Muscle layer of duodenum (tissue), 2 donors: ENCODE measurements at regions not wholly inside any gene's neighbourhood (a gene's known extent, or its start where the extent isn't known, plus 50 kb on each side); places are given as distances from the start of the nearest gene placed in this dataset.
"Not testable (repeated sequence)": the region's sequence is repeated elsewhere in the genome, so short reads cannot be mapped to it uniquely, and the experiment has no call there.

Source experiments
- H3K27ac ChIP-seq: one replicate; pipeline ENCODE4 v1.7.0; 2013; ENCODE audit warnings: mild to moderate bottlenecking, low read length
- H3K27me3 ChIP-seq: one replicate; pipeline ENCODE4 v1.7.0; 2013; ENCODE audit warnings: low read depth, mild to moderate bottlenecking, control low read depth, low read length
- H3K36me3 ChIP-seq, 2 donors: one replicate each; pipeline ENCODE4 v1.7.0; 2013; ENCODE audit warnings: low read length in 2 of 2, control low read depth in 1 of 2, mild to moderate bottlenecking in 1 of 2; ENCODE audit not compliant: insufficient read depth in 2 of 2, control insufficient read depth in 1 of 2
- H3K4me1 ChIP-seq, 2 donors: one replicate each; pipeline ENCODE4 v1.7.0; 2013; ENCODE audit warnings: low read length in 2 of 2, mild to moderate bottlenecking in 2 of 2, control low read depth in 1 of 2, moderate library complexity in 1 of 2; ENCODE audit not compliant: insufficient read depth in 2 of 2, control insufficient read depth in 1 of 2
- H3K4me3 ChIP-seq, 2 donors: one replicate each; pipeline ENCODE4 v1.7.0; 2013; ENCODE audit warnings: low read length in 2 of 2, low read depth in 1 of 2, mild to moderate bottlenecking in 1 of 2
- H3K9me3 ChIP-seq, 2 donors: one replicate each; pipeline ENCODE4 v1.7.0; 2013; ENCODE audit warnings: low read length in 2 of 2, control low read depth in 1 of 2, mild to moderate bottlenecking in 1 of 2; ENCODE audit not compliant: control insufficient read depth in 1 of 2
- donor health status: healthy.

DNA sequence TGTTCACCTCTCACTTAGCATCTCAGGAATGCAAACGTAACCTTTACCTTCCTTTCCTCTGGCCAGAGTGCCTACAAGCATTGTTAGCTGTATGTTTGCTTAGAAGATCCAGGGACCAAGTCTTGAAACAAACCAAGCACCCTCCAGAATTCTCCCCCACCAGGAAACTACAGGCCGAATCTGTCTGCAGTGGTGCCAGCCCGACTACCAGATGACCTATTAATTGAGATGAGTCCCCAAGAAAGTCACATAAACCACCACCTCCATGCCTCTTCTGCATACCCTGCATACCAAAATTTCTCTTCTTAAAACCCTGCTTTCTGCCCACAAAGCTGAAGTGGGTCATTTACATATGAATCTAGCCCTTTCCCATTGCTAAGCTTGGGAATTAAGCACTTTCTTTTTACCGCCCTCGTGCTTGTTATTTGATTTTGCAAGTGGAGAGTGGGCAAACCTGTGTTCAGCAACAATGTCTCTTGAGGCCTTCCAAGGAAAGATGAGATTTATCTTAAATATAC, 1239.1 kb downstream of the CDH12 start:
- Histone ChIP-seq H3K4me3 (no peak overlapping the region), H3K27ac (no peak overlapping the region), H3K9me3 (peaks cover 0 to 4% of the 10 kb centered on the region in 2 donors)

DNA sequence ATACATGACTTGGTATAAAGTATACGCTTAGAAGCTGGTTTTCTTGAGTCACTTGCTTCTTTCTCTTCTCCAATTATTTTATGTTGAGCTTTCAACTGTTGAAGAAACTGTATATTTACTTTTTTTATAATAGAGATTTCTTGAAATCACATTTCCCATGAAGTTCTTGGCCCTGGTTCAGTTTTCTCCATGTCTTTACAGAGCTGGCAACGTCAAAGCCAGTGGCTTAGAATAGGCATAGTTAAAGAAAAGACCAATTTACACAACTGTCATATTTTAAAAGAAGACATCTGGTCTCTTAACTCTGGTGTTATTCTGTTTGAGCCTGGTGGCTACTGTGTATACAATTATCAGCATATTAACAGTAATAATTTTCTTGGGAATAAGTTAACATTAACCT, 1249.3 kb downstream of the CDH12 start:
- Histone ChIP-seq H3K27ac (no peak overlapping the region), H3K4me1 (no peaks in the 10 kb centered on the region), H3K9me3 (no peaks in the 10 kb centered on the region), H3K36me3 (no peaks in the 10 kb centered on the region), H3K4me3 (no peak overlapping the region), H3K27me3 (no peaks in the 10 kb centered on the region)

More for the DNA sequence above, 1239.1 kb downstream of the CDH12 start:
- no peaks in the 10 kb centered on the region for H3K36me3 ChIP-seq
- no peaks in the 10 kb centered on the region for H3K27me3 ChIP-seq
- no peaks in the 10 kb centered on the region for H3K4me1 ChIP-seq

DNA sequence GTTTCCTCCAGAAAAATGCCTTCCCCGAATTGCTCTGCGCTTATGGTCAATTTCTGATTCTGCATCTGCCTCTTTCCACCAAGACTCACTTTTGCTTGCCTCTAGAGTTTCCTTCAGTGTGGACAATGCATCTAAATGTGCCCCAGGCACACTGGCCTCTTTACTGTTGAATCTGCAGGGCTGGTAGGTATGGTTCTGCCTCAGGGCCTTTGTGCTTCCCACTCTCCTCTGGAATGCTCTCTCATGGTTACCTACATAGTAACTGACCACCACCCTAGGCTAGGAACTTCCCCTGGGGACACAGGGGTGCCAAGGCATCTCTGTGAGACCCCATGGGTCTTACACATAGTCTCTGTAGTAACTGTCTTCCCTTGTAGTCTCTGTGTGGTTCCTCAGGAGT, 1258.6 kb downstream of the CDH12 start:
- Histone ChIP-seq H3K27me3 (no peaks in the 10 kb centered on the region), H3K4me1 (no peaks in the 10 kb centered on the region), H3K9me3 (no peaks in the 10 kb centered on the region), H3K4me3 (no peak overlapping the region), H3K27ac (no peak overlapping the region), H3K36me3 (no peaks in the 10 kb centered on the region)

DNA sequence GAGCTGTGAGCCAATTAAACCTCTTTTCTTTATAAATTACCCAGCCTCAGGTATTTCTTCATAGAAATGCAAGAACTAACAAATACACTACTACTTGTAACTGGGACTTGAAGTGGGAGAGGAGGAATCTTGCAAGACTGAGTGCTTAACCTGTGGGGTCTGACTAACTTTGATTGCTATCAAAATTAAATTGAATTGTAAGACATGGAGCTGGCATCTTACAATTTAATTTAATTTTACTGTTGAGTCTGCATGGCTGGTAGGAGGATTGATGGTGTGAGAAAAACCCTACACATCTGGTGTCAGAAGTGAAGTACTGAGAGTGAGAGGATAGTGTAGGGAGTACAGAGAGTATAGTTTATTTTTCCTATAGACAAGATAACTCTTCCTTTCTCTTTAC, 1259.9 kb downstream of the CDH12 start:
- no peaks in the 10 kb centered on the region for H3K9me3 ChIP-seq
- H3K4me1 ChIP-seq, result no peaks in the 10 kb centered on the region
- H3K27me3 ChIP-seq, result no peaks in the 10 kb centered on the region
- no peaks in the 10 kb centered on the region for H3K36me3 ChIP-seq
- H3K27ac ChIP-seq, result no peak overlapping the region
- no peak overlapping the region for H3K4me3 ChIP-seq

DNA sequence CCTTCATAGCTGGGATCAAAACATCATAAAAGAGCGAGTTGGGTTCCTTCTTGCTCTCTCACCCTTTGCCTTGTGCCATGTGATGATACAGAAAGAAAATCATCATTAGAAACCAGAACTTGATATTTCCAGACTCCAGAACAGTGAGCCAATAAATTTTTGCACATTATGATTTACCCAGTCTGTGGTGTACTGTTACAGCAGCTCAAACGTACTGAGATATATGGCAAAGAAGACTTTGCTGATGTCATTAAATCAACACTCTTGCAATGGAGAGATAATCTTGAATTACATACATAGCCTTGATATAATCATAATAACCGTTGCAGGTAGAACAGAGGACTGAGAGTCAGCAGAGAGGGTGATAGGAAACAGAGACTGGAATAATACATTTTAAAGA, 1271.6 kb downstream of the CDH12 start:
- Histone ChIP-seq H3K4me3 (no peak overlapping the region), H3K27ac (no peak overlapping the region), H3K27me3 (no peaks in the 10 kb centered on the region), H3K36me3 (peaks cover 0 to 6% of the 10 kb centered on the region in 2 donors), H3K4me1 (no peaks in the 10 kb centered on the region), H3K9me3 (no peaks in the 10 kb centered on the region)

DNA sequence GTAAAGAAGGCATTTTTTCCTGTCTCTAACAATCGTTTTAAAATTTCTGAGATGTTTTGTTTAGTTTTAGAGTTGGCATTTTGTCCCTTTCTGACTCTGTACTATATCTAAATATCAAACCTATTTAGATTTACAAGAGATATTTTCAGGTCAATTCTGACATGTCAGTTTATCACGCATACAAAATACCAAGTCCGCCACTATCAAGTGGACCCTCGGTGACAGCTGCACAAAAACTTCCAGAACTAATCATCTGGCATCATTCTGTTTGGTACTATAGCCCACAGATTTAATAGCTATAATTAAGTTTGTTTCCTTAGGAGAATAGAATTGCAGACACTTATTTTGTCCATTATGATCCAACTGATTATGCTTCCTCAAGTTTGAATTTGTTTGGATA, 1278.2 kb downstream of the CDH12 start:
- Histone ChIP-seq H3K36me3 (no peaks in the 10 kb centered on the region), H3K9me3 (no peaks in the 10 kb centered on the region), H3K4me1 (no peaks in the 10 kb centered on the region), H3K27me3 (no peaks in the 10 kb centered on the region), H3K27ac (no peak overlapping the region), H3K4me3 (no peak overlapping the region)

DNA sequence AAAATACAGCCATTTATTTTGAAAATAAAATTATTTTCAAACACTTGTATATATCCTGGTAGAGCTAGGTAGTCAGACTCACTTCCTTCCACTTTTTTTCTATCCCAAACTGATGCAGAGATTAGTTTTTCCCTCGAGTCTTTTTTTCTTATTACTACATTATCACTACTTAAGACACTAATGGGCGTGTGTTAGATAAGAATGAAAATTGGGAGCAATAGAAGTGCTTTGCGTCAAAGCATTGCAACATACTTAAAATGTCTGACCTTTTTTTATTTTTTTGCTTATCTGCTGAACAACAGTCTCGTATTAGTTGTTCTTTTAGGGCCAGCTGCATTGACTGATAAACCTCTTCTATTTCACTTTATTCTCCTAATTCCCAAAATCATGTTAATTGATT, 1278.7 kb downstream of the CDH12 start:
- H3K4me1 ChIP-seq, result no peaks in the 10 kb centered on the region
- no peak overlapping the region for H3K4me3 ChIP-seq
- no peaks in the 10 kb centered on the region for H3K36me3 ChIP-seq
- no peaks in the 10 kb centered on the region for H3K9me3 ChIP-seq
- H3K27me3 ChIP-seq, result no peaks in the 10 kb centered on the region
- no peak overlapping the region for H3K27ac ChIP-seq

DNA sequence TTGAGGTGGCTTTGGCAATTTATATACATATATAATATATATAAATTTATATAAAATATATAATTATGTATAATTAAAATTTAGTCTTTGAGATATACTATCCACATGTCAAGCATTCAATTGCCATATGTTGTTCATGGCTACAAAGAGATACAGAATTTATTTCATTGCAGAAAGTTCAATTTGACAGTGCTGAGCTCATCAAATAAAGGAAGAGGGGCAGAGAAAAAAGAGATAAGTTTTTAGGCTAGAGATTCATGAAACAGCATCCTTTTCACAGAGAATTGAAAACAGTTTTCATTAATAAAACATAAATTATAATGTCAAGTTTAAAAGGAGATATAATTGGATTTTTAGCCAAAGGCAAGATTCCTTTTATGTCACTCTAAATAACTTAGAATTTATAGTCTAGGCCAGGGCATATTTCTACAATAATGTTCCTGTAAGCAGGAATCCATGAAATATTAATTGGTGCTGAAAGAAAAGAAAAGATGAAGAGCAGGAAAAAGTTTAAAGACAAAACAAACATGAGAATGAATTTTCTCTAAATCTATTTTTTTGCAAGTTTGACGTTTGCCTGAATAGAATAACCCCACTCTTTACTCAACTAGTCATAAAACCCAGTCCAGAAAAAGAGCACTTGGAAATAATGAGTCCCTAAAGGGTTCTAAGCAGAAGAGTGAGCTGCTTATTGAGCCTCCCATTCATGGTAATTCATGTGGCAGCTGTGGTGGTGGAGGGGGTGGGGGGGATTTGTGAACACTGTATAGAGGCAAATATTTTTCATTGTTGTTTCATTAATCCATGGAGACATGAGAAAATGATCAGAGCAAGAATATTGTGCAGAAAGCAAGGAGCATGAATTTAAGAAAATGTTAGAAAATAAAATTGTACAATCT, 1279.5 kb downstream of the CDH12 start:
- Histone ChIP-seq H3K27me3 (no peaks in the 10 kb centered on the region), H3K4me1 (no peaks in the 10 kb centered on the region), H3K27ac (no peak overlapping the region), H3K36me3 (no peaks in the 10 kb centered on the region), H3K9me3 (no peaks in the 10 kb centered on the region), H3K4me3 (no peak overlapping the region)

DNA sequence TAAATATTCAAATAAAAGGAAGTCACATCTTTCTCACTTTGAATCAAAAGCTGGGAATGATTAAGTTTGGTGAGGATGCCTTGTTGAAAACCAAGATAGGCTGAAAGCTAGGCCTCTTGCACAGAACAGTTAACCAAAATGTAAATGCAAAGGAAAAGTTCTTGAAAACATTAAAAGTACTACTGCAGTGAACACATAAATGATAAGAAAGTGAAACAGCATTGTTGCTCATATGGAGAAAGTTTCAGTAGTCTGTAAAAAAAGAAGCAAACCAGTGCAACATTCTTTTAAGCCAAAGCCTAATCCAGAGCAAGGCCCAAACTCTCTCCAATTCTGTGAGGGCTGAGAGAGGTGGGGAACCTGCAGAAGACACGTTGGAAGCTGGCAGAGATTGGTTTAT, 1281.9 kb downstream of the CDH12 start:
- not testable (repeated sequence) for H3K9me3 ChIP-seq

DNA sequence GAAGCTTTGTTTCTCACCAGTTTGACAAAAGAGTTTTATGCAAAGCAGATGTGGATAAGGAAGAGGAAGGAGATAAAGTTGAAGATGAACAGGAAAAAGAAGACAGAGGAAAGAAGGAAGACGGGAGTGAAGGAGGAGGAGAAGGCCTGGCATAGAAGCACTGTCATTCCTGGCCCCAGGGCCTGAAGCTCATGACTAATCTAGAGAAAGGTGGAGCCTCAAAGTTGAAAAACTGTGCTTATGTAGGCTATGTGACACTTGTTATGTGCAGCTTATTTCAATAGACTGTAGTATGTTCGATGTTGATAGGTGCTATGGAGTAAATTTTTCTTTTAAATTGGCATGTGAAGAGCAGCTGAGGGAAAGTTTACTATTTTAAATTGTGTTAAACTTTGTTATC, 1294.0 kb downstream of the CDH12 start:
- not testable (repeated sequence) for H3K4me3 ChIP-seq, H3K9me3 ChIP-seq, H3K36me3 ChIP-seq, H3K27me3 ChIP-seq, H3K4me1 ChIP-seq, H3K27ac ChIP-seq

More for the DNA sequence above, 1281.9 kb downstream of the CDH12 start:
- not testable (repeated sequence) for H3K27me3 ChIP-seq, H3K4me3 ChIP-seq, H3K27ac ChIP-seq, H3K36me3 ChIP-seq, H3K4me1 ChIP-seq

DNA sequence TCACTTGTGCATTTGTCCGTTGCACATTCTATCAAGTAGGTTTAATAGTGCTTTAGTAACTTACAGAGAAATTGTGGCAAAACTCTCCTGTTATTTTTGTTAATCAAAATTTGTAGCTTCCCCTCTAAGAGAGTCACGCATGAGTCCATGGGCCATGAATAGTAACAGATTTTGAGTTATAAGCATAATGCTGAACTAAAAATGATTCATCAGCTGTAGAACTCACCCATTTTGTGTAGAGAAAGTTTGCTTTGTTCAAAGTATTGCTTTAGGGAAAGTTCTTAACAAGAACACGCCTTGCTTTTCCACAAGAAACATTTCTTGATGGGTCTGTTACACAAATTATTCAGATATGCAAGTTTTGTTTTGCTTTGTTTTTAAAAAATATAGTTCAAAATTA, 1300.9 kb downstream of the CDH12 start:
- not testable (repeated sequence) for H3K9me3 ChIP-seq, H3K27me3 ChIP-seq, H3K4me1 ChIP-seq, H3K4me3 ChIP-seq, H3K27ac ChIP-seq, H3K36me3 ChIP-seq

DNA sequence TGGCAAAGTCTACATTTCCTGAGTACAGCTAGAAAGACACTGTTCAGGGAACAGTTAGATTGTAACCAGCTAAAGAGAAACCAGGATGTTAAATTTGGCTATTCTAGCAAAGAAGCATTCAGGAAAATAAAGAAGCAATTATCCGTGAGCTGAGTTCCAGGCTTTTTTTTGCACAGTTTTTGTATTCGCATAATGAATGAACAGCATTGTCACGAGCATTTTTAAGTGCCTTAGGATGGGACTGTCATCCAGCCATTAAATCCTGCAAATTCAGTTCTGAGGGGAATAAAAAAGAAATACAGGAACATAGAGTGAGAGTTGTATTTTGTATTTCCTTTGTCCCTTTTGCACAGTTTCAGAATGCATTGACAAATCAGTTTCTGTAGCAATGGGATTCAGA, 1302.2 kb downstream of the CDH12 start:
- H3K27me3 ChIP-seq, H3K27ac ChIP-seq, H3K9me3 ChIP-seq, H3K4me1 ChIP-seq, H3K36me3 ChIP-seq, H3K4me3 ChIP-seq: not testable (repeated sequence)
